ENCODE measurements at regions not wholly inside any gene's neighbourhood (a gene's known extent, or its start where the extent isn't known, plus 50 kb on each side); places are given as distances from the start of the nearest gene placed in this dataset.

- no peaks in the 10 kb centered on the region for H3K36me3 ChIP-seq (ENCODE audit: insufficient read depth, low read length)
- no peak overlapping the region for H3K27ac ChIP-seq (ENCODE audit: low read depth, low read length)
- no peak overlapping the region for H2AFZ ChIP-seq (ENCODE audit: low read length, unreplicated experiment)
- peaks cover 35% of the 10 kb centered on the region for H3K27me3 ChIP-seq (ENCODE audit: insufficient read depth, low read length)
- no peaks in the 10 kb centered on the region for H3K79me2 ChIP-seq (ENCODE audit: control insufficient read depth, insufficient read depth, low read length, unreplicated experiment)
- no peak overlapping the region for H3K4me3 ChIP-seq (ENCODE audit: low read depth, low read length)
- no peaks in the 10 kb centered on the region for H3K4me1 ChIP-seq (ENCODE audit: control insufficient read depth, insufficient read depth, low read length, unreplicated experiment)
Measured at GRCh38 chr1:29511436-29511835, 275.1 kb downstream of the PTPRU start.

GRCh38 chr1:29508458-29509107 is 272.3 kb downstream of the PTPRU start:
- no peaks in the 10 kb centered on the region for H3K79me2 ChIP-seq (ENCODE audit: control insufficient read depth, insufficient read depth, low read length, unreplicated experiment)
- no peak overlapping the region for H3K4me3 ChIP-seq (ENCODE audit: low read depth, low read length)
- no peaks in the 10 kb centered on the region for H3K36me3 ChIP-seq (ENCODE audit: insufficient read depth, low read length)
- H3K27ac ChIP-seq (ENCODE audit: low read depth, low read length) = no peak overlapping the region
- H3K4me1 ChIP-seq (ENCODE audit: control insufficient read depth, insufficient read depth, low read length, unreplicated experiment) = no peaks in the 10 kb centered on the region
- no peak overlapping the region for H2AFZ ChIP-seq (ENCODE audit: low read length, unreplicated experiment)
- peaks cover 35% of the 10 kb centered on the region for H3K27me3 ChIP-seq (ENCODE audit: insufficient read depth, low read length)

DNA sequence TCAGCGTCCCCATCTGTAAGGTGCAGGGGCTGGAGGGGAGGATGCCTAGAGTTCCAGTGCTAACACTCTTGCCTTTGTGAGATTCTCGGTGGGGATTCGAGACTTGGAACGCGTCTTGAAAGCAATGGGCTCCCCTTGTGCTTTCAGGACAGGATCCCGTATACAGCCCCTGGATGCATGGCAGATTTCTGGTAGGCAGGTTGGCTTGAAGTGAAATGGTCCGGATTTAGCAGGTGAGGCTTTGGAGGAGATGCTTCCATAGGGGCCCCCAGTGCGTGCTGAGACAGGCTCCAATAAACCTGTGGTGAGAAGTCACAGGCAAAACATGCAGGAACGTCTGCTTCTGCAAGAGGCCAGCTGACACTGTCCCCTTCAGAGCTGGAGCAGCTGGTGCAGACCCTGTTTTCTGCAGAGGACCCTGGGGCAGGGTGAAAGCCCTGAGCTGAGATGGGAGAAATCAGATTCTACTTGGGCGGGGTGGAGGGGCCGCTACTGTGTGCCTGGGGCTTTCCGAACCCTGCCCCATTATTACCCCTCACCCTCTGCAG is 270.4 kb downstream of the PTPRU start:
- H3K4me3 ChIP-seq (ENCODE audit: low read depth, low read length) = no peak overlapping the region
- no peaks in the 10 kb centered on the region for H3K4me1 ChIP-seq (ENCODE audit: control insufficient read depth, insufficient read depth, low read length, unreplicated experiment)
- H2AFZ ChIP-seq (ENCODE audit: low read length, unreplicated experiment) = no peak overlapping the region
- no peak overlapping the region for H3K27ac ChIP-seq (ENCODE audit: low read depth, low read length)
- H3K27me3 ChIP-seq (ENCODE audit: insufficient read depth, low read length) = peaks cover 33% of the 10 kb centered on the region
- H3K36me3 ChIP-seq (ENCODE audit: insufficient read depth, low read length) = no peaks in the 10 kb centered on the region
- H3K79me2 ChIP-seq (ENCODE audit: control insufficient read depth, insufficient read depth, low read length, unreplicated experiment) = no peaks in the 10 kb centered on the region

DNA sequence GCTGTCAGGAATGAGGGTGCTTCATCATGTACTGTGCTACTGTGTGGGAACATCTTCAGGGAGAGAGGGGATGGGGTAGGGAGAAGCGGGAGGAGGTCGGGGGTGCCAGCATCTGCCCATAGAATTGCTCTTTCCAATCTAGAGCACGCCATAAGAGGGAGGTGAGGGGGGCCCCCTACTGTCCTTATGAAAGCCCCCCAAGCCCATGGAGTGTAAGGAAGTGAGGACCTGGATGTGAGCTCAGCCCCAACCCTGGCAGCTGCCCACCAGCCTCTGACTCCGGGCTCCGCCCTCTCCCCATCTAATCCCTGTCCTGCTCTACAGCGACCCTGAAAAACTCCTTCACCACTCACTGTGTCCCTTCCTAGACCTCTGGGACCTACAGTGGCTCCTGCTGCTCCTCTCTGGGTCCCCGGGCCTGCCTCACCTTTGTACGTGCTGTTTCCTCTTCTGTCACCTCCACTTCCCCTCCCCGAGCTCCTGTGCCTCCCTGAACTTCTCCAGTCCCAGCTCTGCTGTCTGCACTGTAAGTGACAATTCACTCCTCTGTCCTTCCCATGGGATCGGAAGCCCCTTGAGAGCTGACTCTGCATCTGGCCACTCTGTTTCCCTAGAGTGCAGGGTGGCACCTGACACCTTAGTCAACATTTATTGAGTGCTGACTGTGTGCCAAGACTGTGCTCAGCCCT is 269.4 kb downstream of the PTPRU start:
- H2AFZ ChIP-seq (ENCODE audit: low read length, unreplicated experiment) = no peak overlapping the region
- peaks cover 25% of the 10 kb centered on the region for H3K27me3 ChIP-seq (ENCODE audit: insufficient read depth, low read length)
- H3K27ac ChIP-seq (ENCODE audit: low read depth, low read length) = no peak overlapping the region
- no peaks in the 10 kb centered on the region for H3K79me2 ChIP-seq (ENCODE audit: control insufficient read depth, insufficient read depth, low read length, unreplicated experiment)
- H3K36me3 ChIP-seq (ENCODE audit: insufficient read depth, low read length) = no peaks in the 10 kb centered on the region
- no peaks in the 10 kb centered on the region for H3K4me1 ChIP-seq (ENCODE audit: control insufficient read depth, insufficient read depth, low read length, unreplicated experiment)
- H3K4me3 ChIP-seq (ENCODE audit: low read depth, low read length) = no peak overlapping the region

DNA sequence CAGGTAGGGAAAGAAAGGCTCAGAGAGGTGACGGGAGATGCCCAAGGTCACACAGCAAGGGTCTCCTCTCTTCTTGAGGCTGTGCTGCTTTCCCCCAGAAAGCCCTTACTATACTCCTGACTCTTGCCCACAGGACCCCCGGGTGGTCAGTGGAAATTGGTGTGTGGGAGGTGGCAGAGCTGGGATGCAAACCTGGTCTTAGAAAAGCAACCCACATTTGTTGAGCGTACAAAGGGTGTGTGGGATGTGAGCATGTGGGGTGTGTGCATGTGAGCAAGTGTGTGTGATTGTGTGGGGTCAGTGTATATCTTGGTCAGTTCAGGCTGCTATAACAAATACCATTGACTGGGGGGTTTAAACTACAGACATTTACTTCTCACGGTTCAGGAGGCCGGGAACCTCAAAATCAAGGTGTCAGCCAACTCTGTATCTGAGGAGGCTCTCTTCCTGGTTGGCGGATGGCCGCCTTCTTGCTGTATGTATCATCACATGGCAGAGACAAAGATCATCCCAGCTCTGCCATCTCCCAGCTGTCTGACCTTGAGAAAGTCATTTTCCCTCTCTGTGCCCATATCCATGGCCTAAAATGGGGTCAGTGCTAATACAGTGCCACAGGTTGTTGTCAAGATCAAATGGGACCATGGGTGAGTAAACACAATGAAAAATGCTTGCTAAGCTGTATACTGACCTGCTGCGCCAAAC is 268.5 kb downstream of the PTPRU start:
- Histone ChIP-seq H3K27me3 (ENCODE audit: insufficient read depth, low read length) (peaks cover 17% of the 10 kb centered on the region), H3K4me1 (ENCODE audit: control insufficient read depth, insufficient read depth, low read length, unreplicated experiment) (no peaks in the 10 kb centered on the region), H3K4me3 (ENCODE audit: low read depth, low read length) (no peak overlapping the region), H3K36me3 (ENCODE audit: insufficient read depth, low read length) (no peaks in the 10 kb centered on the region), H3K27ac (ENCODE audit: low read depth, low read length) (no peak overlapping the region), H3K79me2 (ENCODE audit: control insufficient read depth, insufficient read depth, low read length, unreplicated experiment) (no peaks in the 10 kb centered on the region), H2AFZ (ENCODE audit: low read length, unreplicated experiment) (no peak overlapping the region)

DNA sequence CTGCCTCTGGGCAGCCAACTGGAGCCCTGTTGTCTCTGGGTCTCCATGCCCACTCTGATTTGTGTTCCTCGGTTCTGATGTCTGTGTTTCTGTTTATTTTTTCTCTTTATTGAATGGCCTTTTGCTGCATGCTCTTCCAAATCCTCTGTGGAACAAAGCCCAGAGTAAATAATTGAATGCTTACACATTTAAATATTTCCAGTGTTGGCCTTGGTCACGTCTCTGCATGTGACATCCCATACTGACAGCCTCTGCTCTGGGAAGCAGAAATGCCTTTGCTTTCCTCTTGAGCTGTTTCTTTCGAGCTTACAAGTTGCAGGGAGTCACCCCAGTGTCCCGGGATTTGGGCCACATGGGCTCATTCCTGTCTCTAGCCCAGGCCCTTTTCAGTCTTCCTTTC is 267.9 kb downstream of the PTPRU start:
- Histone ChIP-seq H3K79me2 (ENCODE audit: control insufficient read depth, insufficient read depth, low read length, unreplicated experiment) (no peaks in the 10 kb centered on the region), H3K27ac (ENCODE audit: low read depth, low read length) (no peak overlapping the region), H3K4me3 (ENCODE audit: low read depth, low read length) (no peak overlapping the region), H2AFZ (ENCODE audit: low read length, unreplicated experiment) (no peak overlapping the region), H3K4me1 (ENCODE audit: control insufficient read depth, insufficient read depth, low read length, unreplicated experiment) (no peaks in the 10 kb centered on the region), H3K36me3 (ENCODE audit: insufficient read depth, low read length) (no peaks in the 10 kb centered on the region), H3K27me3 (ENCODE audit: insufficient read depth, low read length) (peaks cover 10% of the 10 kb centered on the region)

- no peak overlapping the region for H3K4me3 ChIP-seq (ENCODE audit: low read depth, low read length)
- H2AFZ ChIP-seq (ENCODE audit: low read length, unreplicated experiment) = no peak overlapping the region
- H3K36me3 ChIP-seq (ENCODE audit: insufficient read depth, low read length) = no peaks in the 10 kb centered on the region
- H3K4me1 ChIP-seq (ENCODE audit: control insufficient read depth, insufficient read depth, low read length, unreplicated experiment) = no peaks in the 10 kb centered on the region
- H3K79me2 ChIP-seq (ENCODE audit: control insufficient read depth, insufficient read depth, low read length, unreplicated experiment) = no peaks in the 10 kb centered on the region
- H3K27ac ChIP-seq (ENCODE audit: low read depth, low read length) = no peak overlapping the region
- H3K27me3 ChIP-seq (ENCODE audit: insufficient read depth, low read length) = peaks cover 4% of the 10 kb centered on the region
Measured at GRCh38 chr1:29502911-29503840, 266.9 kb downstream of the PTPRU start.

DNA sequence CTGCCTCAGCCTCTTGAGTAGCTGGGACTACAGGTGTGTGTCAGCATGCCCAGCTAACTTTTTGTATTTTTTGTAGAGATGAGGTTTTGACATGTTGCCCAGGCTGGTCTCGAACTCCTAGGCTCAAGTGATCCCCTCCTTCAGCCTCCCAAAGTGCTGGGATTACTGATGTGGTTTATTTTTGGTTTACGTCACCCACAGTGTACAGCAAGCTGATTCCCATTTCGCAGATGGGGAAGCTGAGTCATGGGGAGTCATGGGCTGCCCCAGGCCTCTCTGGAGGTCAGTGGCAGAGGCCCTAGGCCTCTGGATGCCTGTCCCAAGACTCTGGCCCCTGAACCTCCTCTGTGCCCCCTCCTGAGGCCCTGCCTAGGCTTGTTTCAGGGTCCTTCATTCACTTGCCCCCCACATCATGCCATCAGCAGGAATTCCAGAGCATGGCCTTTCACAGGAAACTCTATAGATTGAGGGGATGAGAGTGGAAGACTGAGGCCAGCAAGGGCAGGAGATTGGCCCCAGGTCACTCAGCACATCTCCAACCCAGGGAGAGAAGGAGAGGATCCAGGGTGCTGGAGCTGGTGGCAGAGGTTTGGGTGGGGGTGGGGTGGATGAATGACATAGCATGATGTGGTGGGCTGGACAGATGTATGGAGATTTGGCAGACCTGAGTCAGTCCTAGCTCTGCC is 266.0 kb downstream of the PTPRU start:
- Histone ChIP-seq H2AFZ (ENCODE audit: low read length, unreplicated experiment) (no peak overlapping the region), H3K4me1 (ENCODE audit: control insufficient read depth, insufficient read depth, low read length, unreplicated experiment) (no peaks in the 10 kb centered on the region), H3K79me2 (ENCODE audit: control insufficient read depth, insufficient read depth, low read length, unreplicated experiment) (no peaks in the 10 kb centered on the region), H3K27me3 (ENCODE audit: insufficient read depth, low read length) (peaks cover 2% of the 10 kb centered on the region), H3K36me3 (ENCODE audit: insufficient read depth, low read length) (no peaks in the 10 kb centered on the region), H3K27ac (ENCODE audit: low read depth, low read length) (no peak overlapping the region), H3K4me3 (ENCODE audit: low read depth, low read length) (no peak overlapping the region)

DNA sequence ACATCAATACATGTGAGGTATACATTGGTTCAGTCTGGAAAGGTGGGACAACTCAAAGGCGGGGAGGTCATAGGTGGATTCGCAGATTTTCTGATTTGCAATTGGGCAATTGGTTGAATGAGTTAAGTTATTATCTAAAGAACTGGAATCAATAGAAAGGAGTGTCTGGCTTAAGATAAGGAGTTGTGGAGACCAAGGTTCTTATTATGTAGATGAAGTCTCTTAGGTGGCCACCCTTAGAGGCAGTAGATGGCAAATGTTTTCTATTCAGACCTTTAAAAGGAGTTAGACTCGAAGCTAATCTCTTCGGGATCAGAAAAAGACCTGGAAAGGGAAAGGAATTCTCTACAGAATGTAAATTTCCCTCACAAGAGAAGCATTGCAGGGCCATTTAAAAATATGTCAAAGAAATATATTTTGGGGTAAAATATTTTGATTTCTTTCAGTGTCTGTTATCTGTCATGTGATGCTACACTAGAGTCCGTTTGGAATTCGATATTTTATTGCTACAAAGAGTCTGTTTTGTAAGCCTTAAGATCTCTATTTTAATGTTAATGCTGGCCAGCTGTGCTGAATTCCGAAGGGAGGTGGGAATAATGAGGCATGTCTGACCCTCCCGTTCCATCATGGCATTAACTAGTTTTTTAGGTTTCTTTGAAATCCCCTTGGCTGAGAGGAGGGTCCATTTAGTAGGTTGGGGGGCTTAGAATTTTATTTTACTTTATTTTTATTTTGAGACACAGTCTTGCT is 265.1 kb downstream of the PTPRU start:
- no peaks in the 10 kb centered on the region for H3K4me1 ChIP-seq (ENCODE audit: control insufficient read depth, insufficient read depth, low read length, unreplicated experiment)
- no peaks in the 10 kb centered on the region for H3K79me2 ChIP-seq (ENCODE audit: control insufficient read depth, insufficient read depth, low read length, unreplicated experiment)
- no peak overlapping the region for H3K27ac ChIP-seq (ENCODE audit: low read depth, low read length)
- H3K36me3 ChIP-seq (ENCODE audit: insufficient read depth, low read length) = no peaks in the 10 kb centered on the region
- no peak overlapping the region for H2AFZ ChIP-seq (ENCODE audit: low read length, unreplicated experiment)
- no peaks in the 10 kb centered on the region; the same call in 1 of the 2 replicates for H3K27me3 ChIP-seq (ENCODE audit: insufficient read depth, low read length)
- H3K4me3 ChIP-seq (ENCODE audit: low read depth, low read length) = no peak overlapping the region

Measured in ACC112 (cell line).